IMR-90 (cell line): ENCODE measurements at regions not wholly inside any gene's neighbourhood (a gene's known extent, or its start where the extent isn't known, plus 50 kb on each side); places are given as distances from the start of the nearest gene placed in this dataset.
"Not testable (repeated sequence)": the region's sequence is repeated elsewhere in the genome, so short reads cannot be mapped to it uniquely, and the experiment has no call there.

Source experiments
- BHLHE40 ChIP-seq: fragments of 150-350 bp; IDR thresholded peaks from 2 replicates; pipeline ENCODE4 v1.6.1; 2016; ENCODE audit warnings: mild to moderate bottlenecking, low read depth, low read length
- CEBPB ChIP-seq: IDR thresholded peaks from 2 replicates; pipeline ENCODE4 v1.6.1; 2012; ENCODE audit warnings: low read depth, low read length, improper control_type of control experiment
- CHD1 ChIP-seq: IDR thresholded peaks from 2 replicates; pipeline ENCODE4 v1.6.1; 2012; ENCODE audit warnings: low read depth, low read length, improper control_type of control experiment
- CTCF ChIP-seq: conservative IDR thresholded peaks from 2 replicates; pipeline ENCODE4 v1.5.1; 2012; ENCODE audit warnings: mild to moderate bottlenecking, low read depth, low read length, improper control_type of control experiment
- ELK1 ChIP-seq: fragments of 150-350 bp; IDR thresholded peaks from 2 replicates; pipeline ENCODE4 v1.6.1; 2016; ENCODE audit warnings: low read depth, mild to moderate bottlenecking, low read length, moderate library complexity, borderline replicate concordance
- MAZ ChIP-seq: IDR thresholded peaks from 2 replicates; pipeline ENCODE4 v1.6.1; 2012; ENCODE audit warnings: low read depth, mild to moderate bottlenecking, low read length, improper control_type of control experiment, moderate library complexity, borderline replicate concordance
- MXI1 ChIP-seq: IDR thresholded peaks from 2 replicates; pipeline ENCODE4 v1.6.1; 2012; ENCODE audit warnings: low read depth, mild to moderate bottlenecking, low read length, moderate library complexity, borderline replicate concordance
- NFE2L2 ChIP-seq: fragments of 150-350 bp; IDR thresholded peaks from 2 replicates; pipeline ENCODE4 v1.6.1; 2016; ENCODE audit warnings: low read depth, mild to moderate bottlenecking, low read length
- POLR2A ChIP-seq: IDR thresholded peaks from 2 replicates; pipeline ENCODE4 v1.6.1; 2012; ENCODE audit warnings: mild to moderate bottlenecking, low read depth, low read length
- RAD21 ChIP-seq: IDR thresholded peaks from 2 replicates; pipeline ENCODE4 v1.6.1; 2012; ENCODE audit warnings: low read length, improper control_type of control experiment
- RCOR1 ChIP-seq: IDR thresholded peaks from 2 replicates; pipeline ENCODE4 v1.6.1; 2012; ENCODE audit warnings: mild to moderate bottlenecking, low read length, improper control_type of control experiment; ENCODE audit not compliant: insufficient replicate concordance
- RFX5 ChIP-seq: IDR thresholded peaks from 2 replicates; pipeline ENCODE4 v1.8.0; 2012; ENCODE audit warnings: low read depth, mild to moderate bottlenecking, low read length, moderate library complexity
- SMC3 ChIP-seq: fragments of 150-350 bp; IDR thresholded peaks from 2 replicates; pipeline ENCODE4 v1.6.1; 2016; ENCODE audit warnings: low read depth, mild to moderate bottlenecking, antibody characterized with exemption, low read length, moderate library complexity
- USF2 ChIP-seq: fragments of 150-350 bp; IDR thresholded peaks from 2 replicates; pipeline ENCODE4 v1.6.1; 2017; ENCODE audit warnings: mild to moderate bottlenecking, antibody characterized with exemption, low read length, low read depth

- TF ChIP-seq NFE2L2, POLR2A, CTCF, MAZ, RAD21, RFX5, RCOR1, MXI1, USF2, BHLHE40, ELK1, SMC3, CEBPB, CHD1: not testable (repeated sequence)
Measured at GRCh38 chr17:30709561-30710275, 114.8 kb downstream of the CRLF3 start.
